Islet of Langerhans (tissue), 1 donor: ENCODE measurements at regions not wholly inside any gene's neighbourhood (a gene's known extent, or its start where the extent isn't known, plus 50 kb on each side); places are given as distances from the start of the nearest gene placed in this dataset.
"Not testable (repeated sequence)": the region's sequence is repeated elsewhere in the genome, so short reads cannot be mapped to it uniquely, and the experiment has no call there.

Source experiments
- FAIRE-seq: peaks from one replicate; lab custom pipeline; 2011; peaks lifted over from hg19 to GRCh38; lab: Jason Lieb, UNC

GRCh38 chr18:8501044-8501443 is 108.2 kb upstream of the RAB12 start:
- no peak for FAIRE-seq

- peak; percentile 60 for FAIRE-seq
Observed at GRCh38 chr18:8503248-8503647, 106.0 kb upstream of the RAB12 start.

- FAIRE-seq, result no peak
Observed at GRCh38 chr18:8504424-8504823, 104.8 kb upstream of the RAB12 start.

GRCh38 chr18:8504880-8505435 is 104.3 kb upstream of the RAB12 start:
- FAIRE-seq, result no peak

DNA sequence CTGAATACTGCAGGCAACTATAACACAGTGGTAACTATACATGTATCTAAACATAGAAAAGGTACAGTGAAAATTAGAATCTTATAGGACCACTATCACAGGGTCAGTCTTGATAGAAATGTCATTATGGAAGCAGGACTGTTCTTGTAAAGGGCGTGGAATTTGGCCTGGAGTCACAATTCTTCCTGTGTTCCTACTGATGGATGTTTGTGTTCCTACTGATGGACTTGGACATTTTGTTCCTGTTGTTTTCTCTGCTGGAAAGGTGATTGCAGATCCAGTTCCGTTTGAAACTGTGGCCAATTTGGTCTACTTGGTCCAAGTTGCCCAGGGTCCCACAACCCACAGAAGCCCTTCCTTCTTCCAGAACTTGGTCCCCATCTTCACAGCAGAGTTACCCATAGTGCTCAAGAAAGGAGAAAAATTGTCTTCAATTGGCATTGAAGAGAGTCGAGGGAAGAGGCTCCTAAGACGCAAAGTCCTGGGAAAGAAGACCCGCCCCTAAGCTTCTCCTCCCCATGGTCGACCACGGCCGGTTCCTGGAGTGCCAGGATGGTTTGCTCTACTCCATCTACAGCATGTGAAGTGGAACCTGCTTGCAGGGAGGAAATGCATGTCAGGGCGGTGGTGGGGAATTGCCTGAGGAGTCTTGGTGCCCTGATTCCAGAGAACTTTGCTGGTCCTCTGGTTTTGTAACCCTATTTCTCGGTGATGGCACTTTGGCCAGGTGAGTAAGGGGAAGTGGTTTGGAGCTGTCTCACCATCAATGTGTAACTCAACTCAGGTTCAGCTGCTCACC is 102.8 kb upstream of the RAB12 start:
- no peak for FAIRE-seq

GRCh38 chr18:8507361-8507760 is 101.9 kb upstream of the RAB12 start:
- FAIRE-seq, result no peak

GRCh38 chr18:8507915-8508705 is 101.1 kb upstream of the RAB12 start:
- no peak for FAIRE-seq

DNA sequence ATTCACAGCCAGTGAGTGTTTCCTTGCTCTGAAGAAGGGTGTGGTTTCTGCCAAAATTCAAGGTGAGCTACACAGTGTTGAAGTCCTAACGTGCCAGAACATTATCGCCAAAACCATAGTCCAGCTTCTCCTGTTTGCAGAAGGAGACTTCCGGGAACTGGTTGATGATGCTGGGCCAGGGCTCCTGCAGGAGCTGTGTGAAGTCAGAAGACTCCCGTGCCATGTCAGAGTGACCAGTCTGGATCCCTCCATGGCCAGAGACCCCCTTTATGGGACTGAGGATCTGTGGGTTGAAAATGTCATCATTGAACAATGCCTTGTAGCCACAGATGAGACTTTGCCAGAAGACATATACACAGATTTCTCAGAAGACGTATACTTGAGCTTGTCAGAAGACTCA is 96.0 kb upstream of the RAB12 start:
- FAIRE-seq, result no peak

- no peak for FAIRE-seq
Observed at GRCh38 chr18:8514409-8514808, 94.8 kb upstream of the RAB12 start.

GRCh38 chr18:8515142-8515865 is 93.9 kb upstream of the RAB12 start:
- FAIRE-seq, result no peak

DNA sequence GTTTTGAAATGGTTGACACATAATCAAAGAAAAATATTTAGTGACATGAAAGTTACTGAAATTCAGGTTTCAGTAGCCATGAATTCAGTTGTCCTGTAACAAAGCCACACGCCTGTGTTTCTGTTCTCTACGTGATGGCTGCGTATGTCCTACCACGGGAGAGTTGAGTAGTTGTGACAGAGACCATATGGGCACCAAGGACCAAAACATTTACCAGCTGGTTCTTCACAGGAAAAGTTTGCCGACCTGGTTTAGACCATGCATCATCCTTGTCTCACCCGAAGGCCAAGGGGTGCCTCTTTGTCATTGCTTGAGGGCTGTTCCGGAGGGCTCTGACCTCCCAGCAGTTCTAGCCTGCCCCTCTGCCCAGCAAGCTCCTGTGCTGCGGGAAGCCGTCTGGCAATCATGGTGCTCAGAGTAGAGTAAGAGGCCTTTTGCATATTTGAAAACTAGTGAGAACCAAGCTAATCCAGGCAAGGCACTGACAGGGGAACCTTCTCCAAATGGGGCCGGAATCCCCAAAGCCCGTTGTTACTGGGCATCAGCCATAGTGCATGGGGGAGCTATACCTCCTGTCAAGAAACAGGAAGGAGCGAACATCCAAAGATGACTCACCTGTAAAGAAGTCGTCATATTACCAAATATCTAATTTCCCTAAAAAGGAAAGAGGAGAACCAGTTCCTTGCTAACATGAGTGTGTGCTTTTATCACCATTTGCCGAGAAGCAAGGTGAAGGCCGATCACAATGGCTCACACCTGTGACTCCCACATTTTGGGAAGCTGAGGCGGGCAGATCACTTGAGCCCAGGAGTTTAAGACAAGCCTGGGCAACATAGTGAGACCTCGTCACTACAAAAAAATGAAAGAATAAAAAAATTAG is 92.6 kb upstream of the RAB12 start:
- no peak for FAIRE-seq

DNA sequence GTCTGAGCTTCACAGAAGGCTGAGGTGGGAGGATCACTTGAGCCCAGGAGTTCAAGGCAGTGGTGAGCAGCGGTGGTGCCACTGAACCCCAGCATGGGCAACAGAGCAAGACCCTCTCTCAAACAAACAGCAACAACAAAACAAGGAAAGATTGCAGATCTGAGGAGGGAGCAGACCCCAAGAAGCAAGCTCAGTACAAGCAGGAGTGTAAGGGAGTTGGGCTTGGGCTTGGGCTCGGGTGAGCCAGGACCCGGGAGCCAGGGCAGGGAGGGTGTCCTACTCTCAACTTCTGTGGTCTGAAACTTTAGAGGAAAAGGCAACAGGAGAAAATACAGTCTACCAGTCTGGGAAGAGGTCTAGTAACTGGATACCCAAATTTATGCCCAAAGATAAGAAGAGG is 92.0 kb upstream of the RAB12 start:
- FAIRE-seq, result no peak

GRCh38 chr18:8519102-8519501 is 90.1 kb upstream of the RAB12 start:
- no peak for FAIRE-seq

- FAIRE-seq, result no peak
Observed at GRCh38 chr18:8520266-8520665, 89.0 kb upstream of the RAB12 start.

DNA sequence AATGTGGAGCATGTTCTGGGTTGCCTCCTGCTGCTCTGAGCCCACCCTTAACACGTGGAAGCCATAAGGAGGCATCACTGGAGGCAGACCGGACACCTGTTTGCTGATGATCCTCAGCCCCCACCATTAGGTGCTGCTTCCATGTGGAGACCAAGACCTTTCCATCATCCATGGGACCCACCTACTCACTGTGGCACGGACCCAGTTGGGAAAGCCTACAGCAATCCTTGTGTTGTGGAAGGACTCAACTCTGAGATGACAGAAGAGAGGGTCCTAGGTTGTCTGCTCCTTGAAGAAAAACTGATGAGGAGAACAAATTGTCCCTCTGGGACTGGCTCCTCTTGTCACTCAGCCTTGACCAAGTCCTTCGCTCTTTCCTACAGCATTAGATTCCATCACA is 86.5 kb upstream of the RAB12 start:
- FAIRE-seq, result no peak

DNA sequence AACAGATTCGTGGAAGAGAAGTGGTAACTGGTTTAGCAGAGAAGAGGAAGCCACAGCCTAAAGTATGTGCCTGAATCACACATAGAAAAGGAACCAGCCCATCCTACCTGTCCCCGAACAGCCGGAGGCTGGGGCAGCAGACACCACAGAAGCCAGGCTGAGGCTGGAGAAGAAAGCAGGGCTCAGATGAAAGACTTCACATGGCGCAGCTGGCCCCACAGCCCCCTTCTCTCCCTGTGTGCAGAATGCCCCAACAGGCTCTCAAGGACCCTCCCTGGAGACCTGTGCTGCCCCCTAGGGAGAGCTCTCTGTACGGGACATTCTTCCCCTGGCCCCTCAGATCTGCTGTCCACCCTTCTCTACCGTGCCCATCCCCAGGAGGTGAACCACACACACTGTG is 83.5 kb upstream of the RAB12 start:
- FAIRE-seq, result no peak

- FAIRE-seq, result no peak
Observed at GRCh38 chr18:8526332-8526731, 82.9 kb upstream of the RAB12 start.

DNA sequence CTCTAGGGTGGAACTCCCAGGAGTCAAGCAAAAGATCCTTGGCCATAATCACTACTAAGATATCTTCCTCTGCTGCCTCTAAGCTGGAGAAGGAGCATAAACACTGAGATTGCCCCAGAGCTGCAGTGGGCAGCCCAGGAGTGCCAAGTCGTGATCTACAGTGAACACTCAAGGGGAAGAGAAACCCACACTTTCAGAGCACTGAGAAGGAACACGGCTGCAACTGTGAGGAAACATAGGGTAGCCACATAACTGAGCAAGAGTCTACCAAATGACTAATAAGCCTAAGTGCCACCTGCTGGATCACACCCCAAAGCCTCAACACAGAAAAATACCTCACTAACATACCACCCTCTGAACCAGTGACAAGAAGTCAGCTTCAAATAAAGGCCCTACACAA is 79.6 kb upstream of the RAB12 start:
- no peak for FAIRE-seq

GRCh38 chr18:8531084-8531483 is 78.2 kb upstream of the RAB12 start:
- FAIRE-seq, result not testable (repeated sequence)

- FAIRE-seq, result no peak
Observed at GRCh38 chr18:8536231-8536630, 73.0 kb upstream of the RAB12 start.

DNA sequence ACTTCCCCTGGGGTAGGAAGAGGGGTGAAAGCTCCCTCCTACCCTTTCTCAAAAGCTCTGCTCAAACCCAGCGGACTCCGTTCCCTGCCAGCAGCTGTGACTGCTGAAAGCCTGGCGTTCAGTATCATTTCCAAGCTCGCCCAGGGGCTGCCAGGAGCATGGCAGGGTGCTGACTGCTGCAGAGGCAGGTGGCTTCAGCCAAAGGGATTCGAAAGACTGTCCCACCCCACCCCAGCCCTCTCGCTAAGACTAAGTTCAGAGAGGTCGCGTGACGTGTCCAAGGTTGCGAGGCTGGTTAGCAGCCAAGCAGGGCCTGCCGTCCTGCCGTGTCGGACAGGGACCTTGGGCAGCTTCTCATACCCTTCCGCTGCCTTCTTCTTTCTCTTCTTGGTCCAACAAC is 72.3 kb upstream of the RAB12 start:
- FAIRE-seq, result no peak

- FAIRE-seq, result no peak
Observed at GRCh38 chr18:8537400-8537799, 71.8 kb upstream of the RAB12 start.
